ENCODE measurements at regions not wholly inside any gene's neighbourhood (a gene's known extent, or its start where the extent isn't known, plus 50 kb on each side); places are given as distances from the start of the nearest gene placed in this dataset.

GRCh38 chr21:36247316-36248010 is 72.5 kb upstream of the MORC3 start:
- H3K4me3 ChIP-seq (ENCODE audit: low read depth in 1 of 2, low read length in 2 of 2), result no peak overlapping the region
- no peaks in the 10 kb centered on the region for H3K9me3 ChIP-seq (ENCODE audit: control insufficient read depth in 1 of 2, low read length in 2 of 2)
- H3K27ac ChIP-seq (ENCODE audit: low read length), result no peak overlapping the region
- no peaks in the 10 kb centered on the region for H3K4me1 ChIP-seq (ENCODE audit: control insufficient read depth in 1 of 2, insufficient read depth in 2 of 2, low read length in 2 of 2)
- no peaks in the 10 kb centered on the region for H3K27me3 ChIP-seq (ENCODE audit: low read depth, low read length)
- peaks cover 36 to 61% of the 10 kb centered on the region in 2 donors for H3K36me3 ChIP-seq (ENCODE audit: control insufficient read depth in 1 of 2, insufficient read depth in 2 of 2, low read length in 2 of 2)

- Histone ChIP-seq H3K9me3 (ENCODE audit: control insufficient read depth in 1 of 2, low read length in 2 of 2) (no peaks in the 10 kb centered on the region), H3K4me1 (ENCODE audit: control insufficient read depth in 1 of 2, insufficient read depth in 2 of 2, low read length in 2 of 2) (no peaks in the 10 kb centered on the region), H3K4me3 (ENCODE audit: low read depth in 1 of 2, low read length in 2 of 2) (no peak overlapping the region), H3K36me3 (ENCODE audit: control insufficient read depth in 1 of 2, insufficient read depth in 2 of 2, low read length in 2 of 2) (peaks cover 46 to 64% of the 10 kb centered on the region in 2 donors), H3K27me3 (ENCODE audit: low read depth, low read length) (no peaks in the 10 kb centered on the region), H3K27ac (ENCODE audit: low read length) (no peak overlapping the region)
Observed at GRCh38 chr21:36249576-36250422, 70.2 kb upstream of the MORC3 start.

- no peaks in the 10 kb centered on the region for H3K9me3 ChIP-seq (ENCODE audit: control insufficient read depth in 1 of 2, low read length in 2 of 2)
- H3K27me3 ChIP-seq (ENCODE audit: low read depth, low read length), result no peaks in the 10 kb centered on the region
- no peak overlapping the region for H3K27ac ChIP-seq (ENCODE audit: low read length)
- H3K4me1 ChIP-seq (ENCODE audit: control insufficient read depth in 1 of 2, insufficient read depth in 2 of 2, low read length in 2 of 2), result no peaks in the 10 kb centered on the region
- H3K4me3 ChIP-seq (ENCODE audit: low read depth in 1 of 2, low read length in 2 of 2), result no peak overlapping the region
- H3K36me3 ChIP-seq (ENCODE audit: control insufficient read depth in 1 of 2, insufficient read depth in 2 of 2, low read length in 2 of 2), result peaks cover 38 to 57% of the 10 kb centered on the region in 2 donors
Observed at GRCh38 chr21:36250423-36251075, 69.4 kb upstream of the MORC3 start.

- Histone ChIP-seq H3K4me1 (ENCODE audit: control insufficient read depth in 1 of 2, insufficient read depth in 2 of 2, low read length in 2 of 2) (no peaks in the 10 kb centered on the region), H3K4me3 (ENCODE audit: low read depth in 1 of 2, low read length in 2 of 2) (no peak overlapping the region), H3K27ac (ENCODE audit: low read length) (no peak overlapping the region), H3K36me3 (ENCODE audit: control insufficient read depth in 1 of 2, insufficient read depth in 2 of 2, low read length in 2 of 2) (peaks cover 22 to 42% of the 10 kb centered on the region in 2 donors), H3K27me3 (ENCODE audit: low read depth, low read length) (no peaks in the 10 kb centered on the region), H3K9me3 (ENCODE audit: control insufficient read depth in 1 of 2, low read length in 2 of 2) (no peaks in the 10 kb centered on the region)
Observed at GRCh38 chr21:36254106-36254941, 65.7 kb upstream of the MORC3 start.

GRCh38 chr21:36255663-36256062 is 64.3 kb upstream of the MORC3 start:
- no peak overlapping the region for H3K27ac ChIP-seq (ENCODE audit: low read length)
- H3K27me3 ChIP-seq (ENCODE audit: low read depth, low read length), result no peaks in the 10 kb centered on the region
- H3K9me3 ChIP-seq (ENCODE audit: control insufficient read depth in 1 of 2, low read length in 2 of 2), result no peaks in the 10 kb centered on the region
- H3K4me3 ChIP-seq (ENCODE audit: low read depth in 1 of 2, low read length in 2 of 2), result no peak overlapping the region
- H3K36me3 ChIP-seq (ENCODE audit: control insufficient read depth in 1 of 2, insufficient read depth in 2 of 2, low read length in 2 of 2), result peaks cover 18 to 30% of the 10 kb centered on the region in 2 donors
- H3K4me1 ChIP-seq (ENCODE audit: control insufficient read depth in 1 of 2, insufficient read depth in 2 of 2, low read length in 2 of 2), result peaks cover 0 to 3% of the 10 kb centered on the region in 2 donors

- Histone ChIP-seq H3K36me3 (ENCODE audit: control insufficient read depth in 1 of 2, insufficient read depth in 2 of 2, low read length in 2 of 2) (peaks cover 18 to 25% of the 10 kb centered on the region in 2 donors), H3K4me3 (ENCODE audit: low read depth in 1 of 2, low read length in 2 of 2) (no peak overlapping the region), H3K27me3 (ENCODE audit: low read depth, low read length) (no peaks in the 10 kb centered on the region), H3K4me1 (ENCODE audit: control insufficient read depth in 1 of 2, insufficient read depth in 2 of 2, low read length in 2 of 2) (peaks cover 0 to 5% of the 10 kb centered on the region in 2 donors), H3K9me3 (ENCODE audit: control insufficient read depth in 1 of 2, low read length in 2 of 2) (no peaks in the 10 kb centered on the region), H3K27ac (ENCODE audit: low read length) (no peak overlapping the region)
Observed at GRCh38 chr21:36257657-36258056, 62.3 kb upstream of the MORC3 start.

GRCh38 chr21:36260030-36260787 is 59.8 kb upstream of the MORC3 start:
- no peaks in the 10 kb centered on the region for H3K27me3 ChIP-seq (ENCODE audit: low read depth, low read length)
- H3K4me1 ChIP-seq (ENCODE audit: control insufficient read depth in 1 of 2, insufficient read depth in 2 of 2, low read length in 2 of 2), result peaks cover 0 to 5% of the 10 kb centered on the region in 2 donors
- no peaks in the 10 kb centered on the region for H3K9me3 ChIP-seq (ENCODE audit: control insufficient read depth in 1 of 2, low read length in 2 of 2)
- peaks cover 7 to 18% of the 10 kb centered on the region in 2 donors for H3K36me3 ChIP-seq (ENCODE audit: control insufficient read depth in 1 of 2, insufficient read depth in 2 of 2, low read length in 2 of 2)
- peak overlapping the region; percentile 91 for H3K27ac ChIP-seq (ENCODE audit: low read length)
- peak overlapping the region; percentile 62 to 92 for H3K4me3 ChIP-seq (ENCODE audit: low read depth in 1 of 2, low read length in 2 of 2)

GRCh38 chr21:36260802-36261201 is 59.2 kb upstream of the MORC3 start:
- peak overlapping the region; percentile 62 to 92 for H3K4me3 ChIP-seq (ENCODE audit: low read depth in 1 of 2, low read length in 2 of 2)
- H3K27me3 ChIP-seq (ENCODE audit: low read depth, low read length), result no peaks in the 10 kb centered on the region
- H3K4me1 ChIP-seq (ENCODE audit: control insufficient read depth in 1 of 2, insufficient read depth in 2 of 2, low read length in 2 of 2), result peaks cover 0 to 5% of the 10 kb centered on the region in 2 donors
- H3K9me3 ChIP-seq (ENCODE audit: control insufficient read depth in 1 of 2, low read length in 2 of 2), result no peaks in the 10 kb centered on the region
- peak overlapping the region; percentile 91 for H3K27ac ChIP-seq (ENCODE audit: low read length)
- H3K36me3 ChIP-seq (ENCODE audit: control insufficient read depth in 1 of 2, insufficient read depth in 2 of 2, low read length in 2 of 2), result peaks cover 7 to 24% of the 10 kb centered on the region in 2 donors

GRCh38 chr21:36261459-36261858 is 58.5 kb upstream of the MORC3 start:
- Histone ChIP-seq H3K4me1 (ENCODE audit: control insufficient read depth in 1 of 2, insufficient read depth in 2 of 2, low read length in 2 of 2) (peaks cover 0 to 5% of the 10 kb centered on the region in 2 donors), H3K27me3 (ENCODE audit: low read depth, low read length) (no peaks in the 10 kb centered on the region), H3K9me3 (ENCODE audit: control insufficient read depth in 1 of 2, low read length in 2 of 2) (no peaks in the 10 kb centered on the region)

GRCh38 chr21:36263797-36264196 is 56.2 kb upstream of the MORC3 start:
- Histone ChIP-seq H3K4me1 (ENCODE audit: control insufficient read depth in 1 of 2, insufficient read depth in 2 of 2, low read length in 2 of 2) (peaks cover 0 to 5% of the 10 kb centered on the region in 2 donors), H3K4me3 (ENCODE audit: low read depth in 1 of 2, low read length in 2 of 2) (no peak overlapping the region), H3K27me3 (ENCODE audit: low read depth, low read length) (no peaks in the 10 kb centered on the region), H3K9me3 (ENCODE audit: control insufficient read depth in 1 of 2, low read length in 2 of 2) (no peaks in the 10 kb centered on the region), H3K27ac (ENCODE audit: low read length) (no peak overlapping the region), H3K36me3 (ENCODE audit: control insufficient read depth in 1 of 2, insufficient read depth in 2 of 2, low read length in 2 of 2) (peaks cover 8 to 25% of the 10 kb centered on the region in 2 donors)

More at GRCh38 chr21:36261459-36261858, 58.5 kb upstream of the MORC3 start:
- peaks cover 6 to 24% of the 10 kb centered on the region in 2 donors for H3K36me3 ChIP-seq (ENCODE audit: control insufficient read depth in 1 of 2, insufficient read depth in 2 of 2, low read length in 2 of 2)
- H3K27ac ChIP-seq (ENCODE audit: low read length), result no peak overlapping the region
- no peak overlapping the region for H3K4me3 ChIP-seq (ENCODE audit: low read depth in 1 of 2, low read length in 2 of 2)
